Lower leg skin (tissue), 3 donors: ENCODE measurements at regions not wholly inside any gene's neighbourhood (a gene's known extent, or its start where the extent isn't known, plus 50 kb on each side); places are given as distances from the start of the nearest gene placed in this dataset.

Experiments
- CTCF ChIP-seq, 3 donors: fragments of 450-650 bp; IDR thresholded peaks; one replicate each; pipeline ENCODE4 v1.5.1; 2016; ENCODE audit warnings: antibody characterized with exemption in 3 of 3, mild to moderate bottlenecking in 3 of 3, moderate library complexity in 2 of 3
- POLR2A ChIP-seq, 2 donors: fragments of 450-650 bp; IDR thresholded peaks; one replicate each; pipeline ENCODE4 v1.6.1; 2016 to 2017; ENCODE audit warnings: antibody characterized with exemption in 2 of 2, mild to moderate bottlenecking in 1 of 2, moderate library complexity in 1 of 2

- TF ChIP-seq POLR2A (IDR thresholded peaks at IDR 0.05) (no peak), CTCF (IDR thresholded peaks at IDR 0.05) (no peak)
Measured at GRCh38 chr10:3623746-3624145, 161.3 kb downstream of the KLF6 start.
